ENCODE measurements at regions not wholly inside any gene's neighbourhood (a gene's known extent, or its start where the extent isn't known, plus 50 kb on each side); places are given as distances from the start of the nearest gene placed in this dataset.

- Histone ChIP-seq H3K4me3 (ENCODE audit: low read depth, low read length) (no peak overlapping the region), H3K9me3 (ENCODE audit: control insufficient read depth, insufficient read depth, low read depth, low read length) (no peaks in the 10 kb centered on the region), H3K36me3 (ENCODE audit: control insufficient read depth in 2 of 2, insufficient read depth in 1 of 2, low read length in 2 of 2) (no peaks in the 10 kb centered on the region), H3K4me1 (ENCODE audit: control insufficient read depth, insufficient read depth, low read length) (no peaks in the 10 kb centered on the region), H3K27ac (ENCODE audit: extremely low read depth, low read depth, low read length) (no peak overlapping the region)
- ChIA-PET POLR2A (no interaction called here), CTCF (interaction anchor here (0.7 to 1.1 kb wide), 2 partner anchors 12 to 52 kb away, joined by 3 read pairs; no protein-coding TSS in a partner anchor)
- TF ChIP-seq HOXC10 (CRISPR knock-in tag; IDR thresholded peaks at IDR 0.05) = no peak
- no peak for TF ChIP-seq ZNF362 (tag by site-specific recombination; IDR thresholded peaks at IDR 0.05)
- no peak for TF ChIP-seq ZIC2 (tag by site-specific recombination; IDR thresholded peaks at IDR 0.05)
- no peak for TF ChIP-seq ZBTB20 (tag by site-specific recombination; IDR thresholded peaks at IDR 0.05)
- TF ChIP-seq ZXDB (tag by site-specific recombination; IDR thresholded peaks at IDR 0.05) = no peak
- TF ChIP-seq ZNF433 (tag by site-specific recombination; IDR thresholded peaks at IDR 0.05; ENCODE audit: low read depth) = no peak
- TF ChIP-seq ZNF791 (tag by site-specific recombination; IDR thresholded peaks at IDR 0.05) = no peak
- TF ChIP-seq, protein P1, sequence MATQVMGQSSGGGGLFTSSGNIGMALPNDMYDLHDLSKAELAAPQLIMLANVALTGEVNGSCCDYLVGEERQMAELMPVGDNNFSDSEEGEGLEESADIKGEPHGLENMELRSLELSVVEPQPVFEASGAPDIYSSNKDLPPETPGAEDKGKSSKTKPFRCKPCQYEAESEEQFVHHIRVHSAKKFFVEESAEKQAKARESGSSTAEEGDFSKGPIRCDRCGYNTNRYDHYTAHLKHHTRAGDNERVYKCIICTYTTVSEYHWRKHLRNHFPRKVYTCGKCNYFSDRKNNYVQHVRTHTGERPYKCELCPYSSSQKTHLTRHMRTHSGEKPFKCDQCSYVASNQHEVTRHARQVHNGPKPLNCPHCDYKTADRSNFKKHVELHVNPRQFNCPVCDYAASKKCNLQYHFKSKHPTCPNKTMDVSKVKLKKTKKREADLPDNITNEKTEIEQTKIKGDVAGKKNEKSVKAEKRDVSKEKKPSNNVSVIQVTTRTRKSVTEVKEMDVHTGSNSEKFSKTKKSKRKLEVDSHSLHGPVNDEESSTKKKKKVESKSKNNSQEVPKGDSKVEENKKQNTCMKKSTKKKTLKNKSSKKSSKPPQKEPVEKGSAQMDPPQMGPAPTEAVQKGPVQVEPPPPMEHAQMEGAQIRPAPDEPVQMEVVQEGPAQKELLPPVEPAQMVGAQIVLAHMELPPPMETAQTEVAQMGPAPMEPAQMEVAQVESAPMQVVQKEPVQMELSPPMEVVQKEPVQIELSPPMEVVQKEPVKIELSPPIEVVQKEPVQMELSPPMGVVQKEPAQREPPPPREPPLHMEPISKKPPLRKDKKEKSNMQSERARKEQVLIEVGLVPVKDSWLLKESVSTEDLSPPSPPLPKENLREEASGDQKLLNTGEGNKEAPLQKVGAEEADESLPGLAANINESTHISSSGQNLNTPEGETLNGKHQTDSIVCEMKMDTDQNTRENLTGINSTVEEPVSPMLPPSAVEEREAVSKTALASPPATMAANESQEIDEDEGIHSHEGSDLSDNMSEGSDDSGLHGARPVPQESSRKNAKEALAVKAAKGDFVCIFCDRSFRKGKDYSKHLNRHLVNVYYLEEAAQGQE (tag by site-specific recombination; IDR thresholded peaks at IDR 0.05) = no peak
- no peak for TF ChIP-seq SP7 (tag by site-specific recombination; IDR thresholded peaks at IDR 0.05)
- no peak for TF ChIP-seq ZNF555 (tag by site-specific recombination; conservative IDR thresholded peaks at IDR 0.05)
- no peak for TF ChIP-seq ZNF692 (tag by site-specific recombination; IDR thresholded peaks at IDR 0.05)
- TF ChIP-seq ZNF777 (tag by site-specific recombination; IDR thresholded peaks at IDR 0.05; ENCODE audit: borderline replicate concordance) = no peak
- TF ChIP-seq ZNF610 (tag by site-specific recombination; IDR thresholded peaks at IDR 0.05; ENCODE audit: borderline replicate concordance) = no peak
These were observed 283.8 kb downstream of the RAP2B start for GRCh38 chr3:153445817-153446216.

DNA sequence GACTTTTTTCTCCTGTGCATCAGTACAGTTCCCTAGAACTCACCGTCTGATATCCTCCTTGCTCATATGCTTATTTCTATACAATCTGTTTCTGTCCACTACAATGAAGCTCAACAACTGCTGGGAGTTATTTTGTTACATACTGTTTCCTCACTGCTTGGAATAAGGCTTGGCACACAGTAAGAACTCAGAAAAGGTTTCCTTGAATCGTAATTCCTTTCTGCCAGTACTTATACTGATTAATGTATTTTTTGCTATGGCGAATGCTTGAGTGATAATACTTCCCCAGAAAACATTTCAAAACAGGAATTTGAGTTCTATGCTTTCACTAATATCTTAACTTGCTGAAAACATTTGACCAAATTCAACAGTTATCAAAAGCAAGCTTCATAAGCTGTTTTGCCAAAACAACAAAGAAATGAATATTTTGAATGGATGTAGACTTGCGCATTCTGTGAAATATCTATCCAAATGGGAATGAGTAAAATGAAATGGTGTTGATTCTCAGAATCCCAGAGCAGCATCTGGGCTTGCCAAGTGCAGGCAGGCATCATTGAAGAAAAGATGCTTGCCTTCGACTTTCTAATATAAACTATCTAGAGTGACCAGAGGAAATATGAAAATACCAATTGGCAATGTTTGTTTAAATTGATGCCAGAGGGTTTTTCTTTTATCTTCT, 286.3 kb downstream of the RAP2B start:
- H3K4me3 ChIP-seq (ENCODE audit: low read depth, low read length) = no peak overlapping the region
- H3K9me3 ChIP-seq (ENCODE audit: control insufficient read depth, insufficient read depth, low read depth, low read length) = no peaks in the 10 kb centered on the region
- TF ChIP-seq ZNF239 (tag by site-specific recombination; IDR thresholded peaks at IDR 0.05) = no peak
- no peak for TF ChIP-seq ZNF530 (tag by site-specific recombination; IDR thresholded peaks at IDR 0.05; ENCODE audit: low read depth)
- TF ChIP-seq PRDM2 (tag by site-specific recombination; IDR thresholded peaks at IDR 0.05; ENCODE audit: borderline replicate concordance) = no peak
- no peak for TF ChIP-seq ZFHX2 (tag by site-specific recombination; conservative IDR thresholded peaks at IDR 0.05)
- no peak for TF ChIP-seq ZNF623 (tag by site-specific recombination; IDR thresholded peaks at IDR 0.05)
- H3K4me1 ChIP-seq (ENCODE audit: control insufficient read depth, insufficient read depth, low read length) = no peaks in the 10 kb centered on the region
- CTCF ChIA-PET = no interaction called here
- H3K36me3 ChIP-seq (ENCODE audit: control insufficient read depth in 2 of 2, insufficient read depth in 1 of 2, low read length in 2 of 2) = no peaks in the 10 kb centered on the region
- POLR2A ChIA-PET = no interaction called here
- H3K27ac ChIP-seq (ENCODE audit: extremely low read depth, low read depth, low read length) = no peak overlapping the region

Data from HEK293 (cell line).